ENCODE measurements at regions not wholly inside any gene's neighbourhood (a gene's known extent, or its start where the extent isn't known, plus 50 kb on each side); places are given as distances from the start of the nearest gene placed in this dataset.

DNA sequence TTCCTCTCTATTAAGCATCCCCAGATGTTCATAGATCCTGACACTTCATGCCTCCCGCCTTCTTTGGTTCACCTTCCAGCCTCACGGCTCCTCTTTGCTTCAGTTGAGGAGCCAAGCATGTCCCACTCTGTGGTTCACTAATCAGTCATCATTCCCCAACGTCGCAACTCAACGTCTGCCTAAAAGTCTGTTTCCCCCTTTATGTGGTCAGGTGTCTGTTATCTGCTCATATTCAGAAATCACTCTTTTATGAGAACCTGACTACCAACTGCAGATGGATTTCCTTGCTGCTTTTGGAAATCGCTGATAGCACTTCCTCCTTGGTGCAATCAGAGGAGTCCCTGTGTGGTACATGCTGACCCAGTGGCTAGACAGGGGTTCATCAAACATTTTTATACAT, 94.1 kb upstream of the VANGL1 start:
- TF ChIP-seq EZH2 (IDR thresholded peaks at IDR 0.05; ENCODE audit: borderline replicate concordance, low read length): no peak
- no peak for TF ChIP-seq CTCF (conservative IDR thresholded peaks at IDR 0.05 in 1 of 2, IDR thresholded peaks at IDR 0.05 in 1 of 2; ENCODE audit: extremely low read depth in 1 of 2, insufficient read depth in 1 of 2, low read depth in 1 of 2, low read length in 2 of 2)

Measured in mammary epithelial cell (primary cell).